Stomach (tissue), 8 donors: ENCODE measurements at regions not wholly inside any gene's neighbourhood (a gene's known extent, or its start where the extent isn't known, plus 50 kb on each side); places are given as distances from the start of the nearest gene placed in this dataset.

Source experiments
- DNase-seq, 2 donors: peaks; one replicate each; pipeline versions ENCODE4 v3.0.0 to v3.0.0-alpha.2; 2013 to 2019
- H3K27ac ChIP-seq, 5 donors: fragments of 200-600 bp in 4 of 5; sonication (generic) in 4 of 5; one replicate each; pipeline ENCODE4 v1.5.1; 2013 to 2019; ENCODE audit warnings: mild to moderate bottlenecking in 1 of 5, moderate library complexity in 1 of 5
- H3K27me3 ChIP-seq, 3 donors: fragments of 200-600 bp; sonication (generic); one replicate each; pipeline ENCODE4 v1.5.1; 2017 to 2019; ENCODE audit warnings: mixed run types in 1 of 3
- H3K36me3 ChIP-seq, 4 donors: fragments of 200-600 bp; sonication (generic); 1 replicate in 3 of 4; 2 replicates in 1 of 4; pipeline ENCODE4 v1.5.1; 2016 to 2019
- H3K4me1 ChIP-seq, 4 donors: fragments of 200-600 bp; sonication (generic); one replicate each; pipeline ENCODE4 v1.5.1; 2016 to 2019
- H3K4me3 ChIP-seq, 4 donors: fragments of 200-600 bp; sonication (generic) in 3 of 4; one replicate each; pipeline ENCODE4 v1.5.1; 2016 to 2019; ENCODE audit warnings: mild to moderate bottlenecking in 1 of 4
- H3K9me3 ChIP-seq, 4 donors: fragments of 200-600 bp; sonication (generic); one replicate each; pipeline ENCODE4 v1.5.1; 2016 to 2019
- CTCF ChIP-seq, 7 experiments: fragments of 450-650 bp in 4 of 7; fragments of 200-600 bp in 3 of 7; sonication (generic) in 3 of 7; IDR thresholded peaks; one replicate each; pipeline ENCODE4 v1.5.1; 2016 to 2019; ENCODE audit warnings: antibody characterized with exemption in 7 of 7, control low read depth in 2 of 7, mild to moderate bottlenecking in 1 of 7
- EP300 ChIP-seq: sonication (generic); formaldehyde crosslinking; IDR thresholded peaks from one replicate; pipeline ENCODE4 v1.6.1; 2017; ENCODE audit warnings: antibody characterized with exemption
- POLR2A ChIP-seq, 4 donors: fragments of 450-650 bp; IDR thresholded peaks; one replicate each; pipeline ENCODE4 v1.6.1; 2016; ENCODE audit warnings: antibody characterized with exemption in 4 of 4, control low read depth in 2 of 4, mild to moderate bottlenecking in 1 of 4, moderate library complexity in 1 of 4
- POLR2AphosphoS5 ChIP-seq, 3 donors: sonication (generic); formaldehyde crosslinking; IDR thresholded peaks; one replicate each; pipeline ENCODE4 v1.6.1; 2016; ENCODE audit warnings: antibody characterized with exemption in 3 of 3
- WGBS, 5 donors: extraction: QIAGEN DNeasy Blood & Tissue Kit in 3 of 5; methylation state at CpG; one replicate each; pipeline versions ENCODE4 v1.1.5 to v1.1.7; 2013 to 2018; 5-methylcytosine and 5-hydroxymethylcytosine counted together
- intact Hi-C: fragments of 100-400 bp; cut with DNase I; formaldehyde crosslinking; loops from one replicate; pipeline ENCODE4 v1.15.1; 2023; ENCODE audit warnings: low total_unique reads
- donor health status: healthy with polysubstance abuse.
- donor health status: Bipolar disorder and iron deficiency.
- donor health status: healthy.

GRCh38 chr6:100155141-100155540 lies 161.1 kb upstream of the MCHR2 start:
- Histone ChIP-seq H3K9me3 (no peaks in the 10 kb centered on the region), H3K36me3 (no peaks in the 10 kb centered on the region), H3K4me1 (no peaks in the 10 kb centered on the region), H3K27ac (no peak overlapping the region), H3K4me3 (no peak overlapping the region), H3K27me3 (no peaks in the 10 kb centered on the region)
- intact Hi-C loops = no loop called here
- no peak for TF ChIP-seq CTCF (IDR thresholded peaks at IDR 0.05)
- TF ChIP-seq POLR2A (IDR thresholded peaks at IDR 0.05) = no peak
- no peak for TF ChIP-seq EP300
- TF ChIP-seq POLR2AphosphoS5 (IDR thresholded peaks at IDR 0.05) = no peak
- WGBS, 5 donors = 26 to 47% (median 41%) methylated on average over 2 of the region's 2 CpGs
- no peak for DNase-seq

GRCh38 chr6:100153636-100154275 lies 159.7 kb upstream of the MCHR2 start:
- Histone ChIP-seq H3K27ac (no peak overlapping the region), H3K4me3 (no peak overlapping the region), H3K4me1 (no peaks in the 10 kb centered on the region), H3K9me3 (no peaks in the 10 kb centered on the region), H3K36me3 (no peaks in the 10 kb centered on the region), H3K27me3 (no peaks in the 10 kb centered on the region)
- 50 to 80% (median 73%) methylated on average over 2 of the region's 2 CpGs for WGBS, 5 donors
- intact Hi-C loops = no loop called here
- no peak for TF ChIP-seq CTCF (IDR thresholded peaks at IDR 0.05)
- no peak for TF ChIP-seq EP300
- TF ChIP-seq POLR2A (IDR thresholded peaks at IDR 0.05) = no peak
- no peak for TF ChIP-seq POLR2AphosphoS5 (IDR thresholded peaks at IDR 0.05)
- no peak for DNase-seq

DNA sequence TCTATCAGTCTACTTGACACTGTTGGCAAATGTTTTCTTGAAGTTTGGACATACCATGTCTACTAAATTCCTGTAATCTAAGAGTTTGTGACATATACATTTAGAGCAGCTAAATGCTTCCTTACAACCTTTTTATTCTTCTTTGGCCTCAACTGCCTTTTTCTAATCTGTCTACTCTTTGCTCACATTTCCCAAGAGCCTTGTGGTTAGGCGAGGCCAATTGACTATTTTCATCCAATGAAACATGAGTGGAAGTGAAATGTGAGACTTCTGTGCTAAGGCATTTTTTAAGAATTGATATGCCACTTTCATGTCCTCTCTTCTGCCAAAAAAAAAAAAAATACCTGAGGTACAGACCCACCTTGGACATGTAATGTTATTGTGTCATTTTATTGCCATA lies 158.2 kb upstream of the MCHR2 start:
- no peak overlapping the region for H3K27ac ChIP-seq
- no peaks in the 10 kb centered on the region for H3K36me3 ChIP-seq
- no peaks in the 10 kb centered on the region for H3K9me3 ChIP-seq
- H3K4me1 ChIP-seq = no peaks in the 10 kb centered on the region
- no peak for DNase-seq
- H3K27me3 ChIP-seq = no peaks in the 10 kb centered on the region
- intact Hi-C loops = no loop called here
- no peak overlapping the region for H3K4me3 ChIP-seq
- 74 to 90% (median 88%) methylated on average over 1 of the region's 1 CpG for WGBS, 5 donors
- TF ChIP-seq POLR2A (IDR thresholded peaks at IDR 0.05) (no peak), EP300 (no peak), CTCF (IDR thresholded peaks at IDR 0.05) (no peak), POLR2AphosphoS5 (IDR thresholded peaks at IDR 0.05) (no peak)

DNA sequence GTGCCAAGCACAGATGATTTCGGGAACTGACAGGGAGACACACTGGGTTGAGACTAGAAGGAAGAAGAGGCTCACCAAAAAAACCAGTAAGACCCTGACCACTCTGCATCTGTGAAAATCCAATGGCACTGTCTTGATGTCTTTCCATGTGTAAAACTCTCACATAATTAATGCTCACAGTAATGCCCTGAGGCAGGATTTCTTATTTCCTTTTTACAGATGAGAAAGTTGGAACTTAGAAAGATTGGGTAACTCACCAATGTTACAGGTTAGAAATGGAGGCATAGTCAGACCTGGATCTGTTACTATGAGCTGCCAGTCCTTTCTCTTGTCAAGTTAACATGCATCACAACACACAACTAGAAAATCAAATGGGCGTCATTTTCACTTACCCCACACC lies 151.0 kb upstream of the MCHR2 start:
- WGBS, 5 donors = 74 to 91% (median 86%) methylated on average over 2 of the region's 2 CpGs
- no peak for DNase-seq
- intact Hi-C loops = no loop called here
- Histone ChIP-seq H3K27ac (no peak overlapping the region), H3K9me3 (no peaks in the 10 kb centered on the region), H3K4me1 (no peaks in the 10 kb centered on the region), H3K4me3 (no peak overlapping the region), H3K27me3 (no peaks in the 10 kb centered on the region), H3K36me3 (no peaks in the 10 kb centered on the region)
- TF ChIP-seq POLR2AphosphoS5 (IDR thresholded peaks at IDR 0.05) = no peak
- no peak for TF ChIP-seq CTCF (IDR thresholded peaks at IDR 0.05)
- TF ChIP-seq POLR2A (IDR thresholded peaks at IDR 0.05) = no peak
- TF ChIP-seq EP300 = no peak
